Peyer's patch (tissue), 4 donors: ENCODE measurements at regions not wholly inside any gene's neighbourhood (a gene's known extent, or its start where the extent isn't known, plus 50 kb on each side); places are given as distances from the start of the nearest gene placed in this dataset.

Experiments used
- CTCF ChIP-seq, 6 experiments: fragments of 450-650 bp in 4 of 6; fragments of 200-600 bp in 2 of 6; sonication (generic) in 1 of 6; IDR thresholded peaks; one replicate each; pipeline ENCODE4 v1.5.1; 2017 to 2019; ENCODE audit warnings: antibody characterized with exemption in 6 of 6, mild to moderate bottlenecking in 3 of 6, moderate library complexity in 1 of 6
- POLR2A ChIP-seq, 2 donors: fragments of 450-650 bp; IDR thresholded peaks; one replicate each; pipeline ENCODE4 v1.5.1; 2017; ENCODE audit warnings: antibody characterized with exemption in 2 of 2, mild to moderate bottlenecking in 2 of 2, moderate library complexity in 2 of 2

- no peak for TF ChIP-seq CTCF (IDR thresholded peaks at IDR 0.05)
- no peak for TF ChIP-seq POLR2A (IDR thresholded peaks at IDR 0.05)
Measured at GRCh38 chr6:170221753-170222400, 69.0 kb downstream of the DLL1 start.
